ENCODE measurements at regions not wholly inside any gene's neighbourhood (a gene's known extent, or its start where the extent isn't known, plus 50 kb on each side); places are given as distances from the start of the nearest gene placed in this dataset.
"Not testable (repeated sequence)": the region's sequence is repeated elsewhere in the genome, so short reads cannot be mapped to it uniquely, and the experiment has no call there.

GRCh38 chr2:132272713-132273112, 111.0 kb upstream of the ANKRD30BL start:
- ChIA-PET CTCF (no interaction called here), POLR2A (no interaction called here)
- no peak for TF ChIP-seq CTCF (IDR thresholded peaks at IDR 0.05; ENCODE audit: control extremely low read depth, extremely low read depth, low read depth, missing control alignments)
- no peak for DNase-seq (ENCODE audit: extremely low spot score)

- DNase-seq (ENCODE audit: extremely low spot score); POLR2A ChIA-PET; CTCF ChIA-PET: not testable (repeated sequence)
Observed at GRCh38 chr2:132273585-132273984, 111.8 kb upstream of the ANKRD30BL start.

DNA sequence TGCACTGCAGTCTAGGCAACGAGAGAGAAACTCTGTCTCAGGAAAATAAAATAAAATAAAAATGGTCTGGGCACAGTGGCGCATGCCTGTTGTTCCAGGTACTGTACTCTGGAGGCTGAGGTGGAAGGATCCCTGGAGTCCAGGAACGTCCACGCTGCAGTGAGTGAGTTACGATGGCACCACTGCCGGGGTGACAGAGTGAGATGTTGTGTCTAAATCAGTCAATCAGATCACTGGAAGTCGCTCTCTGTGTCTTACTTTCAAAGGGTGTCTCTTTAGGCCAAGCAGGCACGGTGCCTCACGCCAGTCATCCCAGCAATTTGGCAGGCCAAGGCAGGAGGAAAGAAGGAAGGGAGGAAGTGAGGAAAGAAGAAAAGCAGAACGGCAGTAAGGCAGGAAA, 112.2 kb upstream of the ANKRD30BL start:
- POLR2A ChIA-PET, result no interaction called here
- CTCF ChIA-PET, result no interaction called here
- TF ChIP-seq CTCF (IDR thresholded peaks at IDR 0.05; ENCODE audit: control extremely low read depth, extremely low read depth, low read depth, missing control alignments), result no peak
- no peak for DNase-seq (ENCODE audit: extremely low spot score)

DNA sequence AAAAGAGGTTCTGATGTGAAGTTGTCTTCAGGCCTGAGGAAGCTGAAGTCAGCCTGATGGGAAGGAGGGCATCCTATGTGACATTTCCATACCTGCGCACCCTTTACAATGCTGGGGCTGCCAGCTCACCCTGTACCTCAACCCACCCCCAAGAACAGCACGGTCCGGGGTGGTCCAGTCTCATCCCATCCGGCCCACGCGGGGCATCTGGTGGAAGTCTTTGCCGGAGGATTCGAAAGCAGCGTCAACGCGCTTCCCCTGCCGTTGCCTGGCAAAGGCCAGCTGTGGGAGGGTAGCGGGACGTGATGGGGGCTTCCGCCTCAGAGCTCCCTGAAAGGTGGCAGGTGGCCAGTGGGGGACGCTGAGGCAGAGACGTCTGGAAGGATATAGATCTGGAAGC, 113.6 kb upstream of the ANKRD30BL start:
- CTCF ChIA-PET, result no interaction called here
- no peak for DNase-seq (ENCODE audit: extremely low spot score)
- TF ChIP-seq CTCF (IDR thresholded peaks at IDR 0.05; ENCODE audit: control extremely low read depth, extremely low read depth, low read depth, missing control alignments), result no peak
- POLR2A ChIA-PET, result no interaction called here

- CTCF ChIA-PET, result no interaction called here
- no peak for TF ChIP-seq CTCF (IDR thresholded peaks at IDR 0.05; ENCODE audit: control extremely low read depth, extremely low read depth, low read depth, missing control alignments)
- POLR2A ChIA-PET, result no interaction called here
- DNase-seq (ENCODE audit: extremely low spot score), result no peak
Observed at GRCh38 chr2:132276571-132276981, 114.8 kb upstream of the ANKRD30BL start.

GRCh38 chr2:132278267-132278666, 116.5 kb upstream of the ANKRD30BL start:
- ChIA-PET POLR2A (no interaction called here), CTCF (no interaction called here)
- DNase-seq (ENCODE audit: extremely low spot score), result no peak

DNA sequence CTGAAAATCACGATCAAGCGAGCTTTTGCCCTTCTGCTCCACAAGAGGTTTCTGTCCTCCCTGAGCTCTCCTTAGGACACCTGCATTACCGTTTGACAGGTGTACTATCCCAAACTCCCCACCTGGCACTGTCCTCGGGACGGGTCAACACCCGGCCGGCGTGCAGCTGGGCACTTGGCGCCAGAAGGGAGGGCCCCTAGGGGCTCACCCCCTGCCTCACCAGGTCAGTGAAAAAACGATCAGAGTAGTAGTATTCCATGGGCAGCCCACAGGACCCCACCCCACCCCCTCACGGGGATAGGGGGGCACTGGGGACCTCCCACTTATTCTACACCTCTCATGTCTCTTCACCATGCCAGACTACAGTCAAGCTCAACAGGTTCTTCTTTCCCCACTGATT, 117.6 kb upstream of the ANKRD30BL start:
- TF ChIP-seq CTCF (IDR thresholded peaks at IDR 0.05; ENCODE audit: control extremely low read depth, extremely low read depth, low read depth, missing control alignments), result no peak
- CTCF ChIA-PET, result no interaction called here
- DNase-seq (ENCODE audit: extremely low spot score), result no peak
- POLR2A ChIA-PET, result no interaction called here

More at GRCh38 chr2:132278267-132278666, 116.5 kb upstream of the ANKRD30BL start:
- TF ChIP-seq CTCF (IDR thresholded peaks at IDR 0.05; ENCODE audit: control extremely low read depth, extremely low read depth, low read depth, missing control alignments), result no peak
